ENCODE measurements at regions not wholly inside any gene's neighbourhood (a gene's known extent, or its start where the extent isn't known, plus 50 kb on each side); places are given as distances from the start of the nearest gene placed in this dataset.

GRCh38 chr10:4475827-4476490 is 350.0 kb upstream of the AKR1E2 start:
- DNase-seq = no peak

GRCh38 chr10:4474829-4475228 is 351.2 kb upstream of the AKR1E2 start:
- no peak for DNase-seq

DNA sequence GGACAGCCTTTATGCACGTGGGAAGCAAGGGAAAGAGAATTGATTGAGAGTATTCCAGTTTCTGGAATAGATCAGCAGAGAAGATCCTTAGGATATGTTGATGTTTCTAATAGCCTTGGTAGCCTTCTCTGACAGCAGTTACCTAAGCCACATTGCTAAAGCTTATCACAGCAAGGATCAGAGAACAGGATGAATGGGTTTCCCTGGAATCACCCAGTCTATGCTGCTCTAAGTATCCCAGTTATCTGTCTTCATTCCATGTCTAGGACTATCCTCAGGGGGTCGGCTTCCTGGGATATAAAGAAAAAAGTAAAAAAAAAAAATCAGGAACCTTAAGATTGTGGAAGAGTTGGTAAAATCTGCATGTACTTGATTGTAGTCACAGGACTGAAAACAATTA is 352.0 kb upstream of the AKR1E2 start:
- DNase-seq = no peak

DNA sequence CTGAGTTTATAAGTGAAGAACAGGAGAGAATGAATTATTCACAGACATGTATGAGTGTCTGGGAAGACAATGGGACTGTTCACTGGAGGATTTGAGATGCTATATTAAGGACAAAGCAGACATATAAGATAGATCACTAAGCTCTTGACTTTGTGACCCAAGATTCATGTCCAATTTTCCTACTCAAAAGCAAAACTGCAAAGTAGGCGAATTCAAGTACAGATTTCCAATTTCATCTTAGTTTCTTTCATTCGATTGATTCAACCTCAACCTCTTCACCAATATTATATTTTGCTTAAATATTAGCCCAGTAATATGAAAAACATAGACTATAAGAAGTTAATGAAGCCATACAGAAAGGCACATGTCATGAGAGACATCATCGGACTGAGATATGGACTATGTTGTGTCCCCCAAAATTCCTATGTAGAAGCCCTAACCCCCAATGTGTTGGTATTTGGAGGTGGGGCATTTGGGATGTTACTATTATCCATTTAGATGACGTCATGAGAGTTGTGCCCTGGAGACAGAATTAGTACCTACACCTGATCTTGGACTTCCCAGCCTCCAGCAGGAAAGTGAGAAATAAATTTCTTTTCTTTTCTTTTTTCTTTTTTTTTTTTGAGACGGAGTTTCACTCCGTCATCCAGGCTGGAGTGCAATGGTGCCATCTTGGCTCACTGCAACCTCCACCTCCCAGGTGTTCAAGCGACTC is 353.7 kb upstream of the AKR1E2 start:
- no peak for DNase-seq

GRCh38 chr10:4470231-4470835 is 355.7 kb upstream of the AKR1E2 start:
- no peak for DNase-seq

DNA sequence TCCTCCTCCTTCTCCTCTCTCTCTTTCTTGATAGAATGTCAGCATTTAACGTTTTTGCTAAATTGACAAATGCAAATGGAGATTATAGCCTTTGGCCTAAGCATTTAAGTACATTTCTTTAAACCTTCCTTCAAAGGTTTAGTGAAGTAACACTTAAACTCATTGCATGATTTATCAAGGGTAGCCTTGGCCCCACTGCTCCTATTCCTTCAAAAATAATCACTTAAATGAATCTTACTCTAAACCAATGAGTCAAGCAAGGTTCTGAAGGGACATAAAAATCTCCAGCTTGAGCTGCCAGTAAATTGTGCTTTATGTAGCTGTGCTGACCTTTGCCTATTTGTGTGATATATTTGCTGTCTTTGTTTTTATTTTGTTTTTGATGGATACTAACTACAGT is 358.5 kb upstream of the AKR1E2 start:
- DNase-seq = no peak

- DNase-seq = no peak
Measured at GRCh38 chr10:4460267-4460666, 365.7 kb upstream of the AKR1E2 start.

GRCh38 chr10:4459531-4459930 is 366.5 kb upstream of the AKR1E2 start:
- DNase-seq = no peak

- DNase-seq = no peak
Measured at GRCh38 chr10:4457597-4457996, 368.4 kb upstream of the AKR1E2 start.

GRCh38 chr10:4456776-4457175 is 369.2 kb upstream of the AKR1E2 start:
- no peak for DNase-seq

GRCh38 chr10:4456279-4456678 is 369.7 kb upstream of the AKR1E2 start:
- DNase-seq = no peak

GRCh38 chr10:4453950-4454349 is 372.1 kb upstream of the AKR1E2 start:
- DNase-seq = no peak

- DNase-seq = no peak
Measured at GRCh38 chr10:4453276-4453675, 372.7 kb upstream of the AKR1E2 start.

GRCh38 chr10:4450981-4451908 is 374.8 kb upstream of the AKR1E2 start:
- DNase-seq = no peak

- DNase-seq = no peak
Measured at GRCh38 chr10:4450169-4450568, 375.8 kb upstream of the AKR1E2 start.

- DNase-seq = no peak
Measured at GRCh38 chr10:4448030-4448429, 378.0 kb upstream of the AKR1E2 start.

- DNase-seq = no peak
Measured at GRCh38 chr10:4443419-4443818, 382.6 kb upstream of the AKR1E2 start.

DNA sequence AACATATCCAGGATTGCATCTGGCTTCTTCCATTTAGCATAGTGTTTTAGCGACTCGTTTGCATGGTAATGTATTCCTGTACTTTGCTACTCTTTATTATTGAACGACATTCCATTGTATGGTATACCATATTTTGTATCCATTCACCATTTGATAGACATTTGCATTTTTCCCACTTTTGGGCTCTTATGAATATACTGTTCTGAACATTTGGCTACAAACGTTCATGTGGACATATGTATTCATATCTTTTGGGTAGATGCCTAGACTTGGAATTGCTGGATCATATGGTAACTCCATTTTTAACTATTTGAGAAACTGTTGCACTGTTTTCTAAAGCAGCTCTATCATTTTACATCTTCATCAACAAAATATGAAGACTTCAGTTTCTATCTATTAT is 383.7 kb upstream of the AKR1E2 start:
- no peak for DNase-seq

GRCh38 chr10:4440260-4440659 is 385.7 kb upstream of the AKR1E2 start:
- no peak for DNase-seq

DNA sequence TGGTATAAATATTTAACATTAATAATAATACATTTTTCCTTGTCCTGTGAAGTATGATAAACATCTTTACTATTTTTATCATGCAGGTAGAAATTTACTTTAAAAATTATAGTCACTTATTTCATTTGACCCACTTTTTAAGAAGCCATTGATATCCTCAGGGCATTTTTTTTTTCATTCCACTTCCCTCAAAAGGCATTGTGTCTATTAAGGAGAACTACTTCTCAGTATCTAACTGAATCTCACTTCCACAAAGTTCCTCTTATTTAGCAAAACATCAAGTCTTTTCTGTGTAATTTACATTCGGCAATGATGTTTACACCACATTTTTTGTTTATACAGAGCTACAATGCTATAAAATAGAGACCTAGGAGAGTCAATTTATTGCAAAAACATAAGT is 388.2 kb upstream of the AKR1E2 start:
- DNase-seq = no peak

- DNase-seq = no peak
Measured at GRCh38 chr10:4437061-4437460, 388.9 kb upstream of the AKR1E2 start.

- DNase-seq = no peak
Measured at GRCh38 chr10:4436103-4436502, 389.9 kb upstream of the AKR1E2 start.

DNA sequence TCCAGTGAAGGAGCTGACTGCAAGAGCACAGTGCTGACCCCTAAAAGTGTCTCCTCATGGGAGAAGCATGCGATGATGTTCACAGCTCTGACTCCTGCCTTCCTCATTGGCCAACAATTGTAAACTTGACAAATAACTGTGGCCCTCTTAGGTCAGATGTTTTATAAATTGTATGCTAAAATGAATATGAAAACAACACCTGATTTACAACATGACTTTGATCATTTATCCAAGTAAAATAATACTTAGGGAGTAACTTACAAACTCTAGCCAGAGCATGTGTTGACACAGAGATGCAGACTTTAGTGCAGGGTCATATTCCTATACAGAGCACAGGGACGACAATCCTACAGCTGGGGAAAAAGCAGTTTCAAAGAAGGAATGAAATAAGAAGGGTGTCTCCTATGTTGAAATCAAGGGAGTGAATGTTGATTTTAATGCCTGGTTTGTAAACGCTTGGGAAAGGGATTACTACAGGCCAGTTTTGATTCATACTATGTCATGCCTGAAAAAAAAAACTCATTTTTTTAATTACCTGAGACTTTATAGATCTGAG is 391.4 kb upstream of the AKR1E2 start:
- DNase-seq = no peak

All from stimulated activated CD8-positive, alpha-beta memory T cell treated with anti-CD3 and anti-CD28 coated beads, Interleukin-4, amount 100 ng/mL, for 48 hours (primary cell).